HG02840 (cell line): ENCODE measurements at regions not wholly inside any gene's neighbourhood (a gene's known extent, or its start where the extent isn't known, plus 50 kb on each side); places are given as distances from the start of the nearest gene placed in this dataset.

ENCODE experiments used
- ATAC-seq: cut with Tn5 transposase; IDR thresholded peaks from one replicate; pipeline ENCODE4 v1.9.1; 2021; ENCODE audit warnings: mild to moderate bottlenecking, moderate library complexity, moderate number of reproducible peaks; ENCODE audit not compliant: unreplicated experiment, low FRiP score

- no peak for ATAC-seq
These were observed 534.6 kb downstream of the BCOR start for GRCh38 chrX:39563178-39563577.

DNA sequence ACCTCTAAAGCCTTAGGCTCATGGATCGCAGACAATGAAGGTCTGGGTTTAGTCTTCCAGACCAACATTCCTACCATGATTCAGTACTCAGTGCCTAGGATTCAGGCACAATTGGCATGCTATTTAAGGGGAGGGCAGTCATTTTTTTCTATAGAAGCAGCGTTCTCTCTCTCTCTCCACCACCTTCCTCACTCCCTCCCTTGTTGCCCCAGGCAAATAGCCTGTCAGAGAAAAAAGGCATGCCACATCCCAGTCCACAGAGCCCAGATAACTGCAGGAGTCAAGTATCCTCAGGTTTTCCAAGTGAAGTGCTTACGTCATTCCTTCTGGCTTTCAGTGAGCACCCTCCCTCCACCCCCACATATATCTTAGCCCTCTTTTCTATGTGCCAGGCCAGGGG, 533.0 kb downstream of the BCOR start:
- no peak for ATAC-seq

- no peak for ATAC-seq
These were observed 523.6 kb downstream of the BCOR start for GRCh38 chrX:39574178-39574577.

DNA sequence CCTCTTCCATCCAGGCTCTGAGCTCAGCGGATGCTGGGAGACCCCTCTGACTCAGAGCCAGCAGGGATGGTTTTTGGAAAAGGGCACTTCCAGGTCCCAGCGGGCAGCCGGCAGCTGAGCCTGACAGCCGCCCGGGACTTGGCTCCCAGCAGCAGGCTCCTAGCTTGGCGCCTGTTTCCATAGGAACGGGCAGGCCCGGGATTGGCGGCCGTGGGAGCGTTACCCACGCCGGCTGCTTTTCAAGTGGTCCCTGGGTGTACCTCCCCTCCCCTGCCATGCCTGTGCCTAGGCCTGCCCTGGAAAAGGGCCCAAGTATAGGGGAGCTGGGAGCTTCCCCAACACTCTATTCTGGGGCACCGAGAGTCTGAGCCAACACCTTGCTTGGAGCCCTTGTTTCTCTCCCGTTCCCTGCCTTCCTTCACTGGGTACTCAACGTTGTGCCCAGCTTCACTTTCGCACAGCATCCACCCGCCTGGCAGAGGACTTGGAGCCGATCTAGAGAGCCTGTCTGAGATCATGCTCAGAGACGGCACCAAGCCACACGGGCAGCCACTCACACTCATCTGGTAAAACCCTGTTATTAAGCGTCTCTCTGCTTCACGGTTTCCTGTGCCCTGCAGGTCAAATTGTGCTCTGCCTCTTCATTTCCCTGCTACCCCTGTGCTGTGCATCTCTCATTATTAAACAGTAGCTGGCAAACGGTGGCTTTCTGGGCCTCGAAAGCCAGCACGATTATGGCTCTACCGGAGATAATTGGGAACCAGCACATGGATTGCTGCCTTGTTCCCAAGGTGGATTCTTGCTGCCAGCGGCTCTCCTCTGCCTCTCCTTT, 521.5 kb downstream of the BCOR start:
- ATAC-seq: no peak

- ATAC-seq: no peak
These were observed 520.4 kb downstream of the BCOR start for GRCh38 chrX:39577206-39577984.

DNA sequence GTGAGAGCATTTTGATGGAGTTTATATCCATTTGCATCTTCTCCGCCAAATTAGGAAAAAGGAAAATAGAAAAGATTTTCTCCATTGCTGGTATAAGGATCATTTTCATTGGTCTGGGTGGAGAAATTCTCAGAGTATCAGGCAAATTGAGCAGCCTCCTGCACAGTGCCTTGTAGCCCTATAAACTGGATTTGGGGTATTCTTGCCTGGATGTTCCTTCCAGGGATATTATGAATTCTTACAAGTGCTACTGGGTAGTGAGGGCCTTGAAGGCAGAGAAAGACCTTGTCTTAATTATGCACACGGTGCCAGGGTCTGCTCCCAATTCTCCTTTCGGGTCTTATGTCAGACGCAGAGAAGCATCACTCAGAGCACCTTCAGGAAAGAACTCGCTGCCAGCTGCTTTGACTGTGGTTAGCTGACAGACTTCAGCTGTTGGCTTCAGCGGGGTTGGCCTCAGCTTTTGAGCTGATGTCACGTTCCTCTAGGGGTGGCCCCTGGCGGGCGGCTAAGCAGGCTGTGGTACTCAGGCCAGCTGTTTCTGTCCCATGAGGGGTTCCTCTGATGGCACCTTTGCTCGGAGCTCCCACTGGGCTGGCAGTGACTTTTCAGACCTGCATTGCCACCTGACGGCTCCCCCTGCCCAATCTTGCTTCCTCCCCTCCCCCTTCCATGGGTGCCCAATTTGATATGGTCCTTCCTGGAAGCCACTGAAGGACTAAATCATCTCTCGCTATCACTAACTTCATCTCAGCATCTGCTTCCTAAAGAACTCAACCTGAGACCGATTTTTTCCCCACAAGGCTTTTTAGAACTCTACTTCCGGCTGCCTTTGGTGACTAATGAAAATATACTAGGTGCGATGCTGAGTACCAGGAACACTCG, 519.5 kb downstream of the BCOR start:
- ATAC-seq: peak; percentile 84

GRCh38 chrX:39580043-39580442, 517.7 kb downstream of the BCOR start:
- no peak for ATAC-seq

DNA sequence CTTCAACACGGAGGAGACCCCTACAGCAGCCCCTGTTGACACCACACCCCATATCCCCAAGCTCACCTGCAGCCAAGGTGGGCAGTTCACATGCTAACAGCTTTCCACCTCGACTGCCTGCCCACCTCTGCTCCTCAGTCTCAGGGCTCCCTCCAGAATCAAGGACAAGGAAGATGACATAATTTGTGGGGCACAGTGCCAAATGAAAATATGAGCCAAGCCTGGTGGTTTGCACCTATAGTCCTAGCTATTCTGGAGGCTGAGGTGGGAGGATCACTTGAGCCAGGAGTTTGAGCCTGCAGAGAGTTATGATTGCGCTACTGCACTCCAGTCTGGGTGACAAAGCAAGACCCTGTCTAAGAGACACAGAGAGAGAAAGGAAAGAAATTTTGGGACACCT, 516.3 kb downstream of the BCOR start:
- no peak for ATAC-seq

DNA sequence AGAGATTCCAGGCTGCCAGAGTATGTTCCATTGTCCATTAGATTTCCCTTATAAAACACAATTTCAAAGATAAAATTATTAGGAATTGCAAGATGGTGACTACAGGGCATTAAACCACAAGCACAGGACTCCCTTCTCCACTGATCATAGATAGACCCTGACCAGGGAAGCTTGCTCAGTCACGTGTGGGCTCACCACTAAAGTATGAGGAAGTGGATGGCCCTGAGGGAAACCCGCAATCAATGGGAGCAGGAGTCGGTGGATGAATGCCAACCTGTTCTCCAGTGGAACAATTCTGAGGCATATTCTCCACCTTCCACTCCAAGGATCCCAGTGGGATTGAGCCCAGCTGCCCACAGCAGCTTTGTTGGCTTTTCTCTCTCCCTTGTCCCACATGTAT, 515.7 kb downstream of the BCOR start:
- ATAC-seq: no peak

- no peak for ATAC-seq
These were observed 514.8 kb downstream of the BCOR start for GRCh38 chrX:39582976-39583375.

DNA sequence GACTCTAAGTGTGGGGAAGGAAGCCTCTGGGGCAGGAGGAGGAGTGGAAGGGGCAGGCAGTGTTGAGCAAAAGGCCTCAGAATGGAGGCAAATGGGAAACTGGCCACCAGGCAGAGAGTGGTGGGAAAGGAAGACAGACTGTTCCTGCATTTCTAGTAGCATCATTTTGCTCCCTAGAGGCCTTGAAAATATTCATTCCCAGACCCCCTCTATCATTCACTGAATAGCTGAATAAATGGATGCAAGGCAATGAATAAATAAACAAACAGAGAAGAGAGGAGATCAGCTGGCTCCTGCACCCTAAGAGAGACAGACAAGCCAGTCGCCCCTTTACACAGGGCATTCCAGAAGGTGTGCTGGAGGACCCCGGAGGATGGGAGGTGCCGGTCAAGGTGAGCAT, 511.9 kb downstream of the BCOR start:
- no peak for ATAC-seq

DNA sequence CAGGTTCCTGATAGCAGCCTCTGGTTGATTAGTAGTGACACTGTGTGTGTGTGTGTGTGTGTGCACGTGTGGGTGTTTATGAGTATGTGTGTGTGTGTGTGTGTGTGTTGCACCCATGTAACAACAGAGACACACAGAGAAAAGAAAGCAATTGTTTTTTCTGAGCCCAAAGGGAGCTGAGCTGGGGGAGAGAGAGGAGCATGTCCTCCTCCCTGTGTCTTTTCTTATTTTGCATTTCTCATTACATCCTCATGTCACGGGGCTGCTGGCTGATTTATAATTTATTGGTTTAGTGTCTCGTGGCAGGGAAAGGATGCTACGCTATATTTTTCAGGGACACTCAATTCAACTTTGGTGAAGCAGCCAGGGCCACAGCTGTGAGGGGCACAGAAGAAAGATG, 511.4 kb downstream of the BCOR start:
- ATAC-seq: no peak

- ATAC-seq: no peak
These were observed 506.7 kb downstream of the BCOR start for GRCh38 chrX:39591099-39591498.

DNA sequence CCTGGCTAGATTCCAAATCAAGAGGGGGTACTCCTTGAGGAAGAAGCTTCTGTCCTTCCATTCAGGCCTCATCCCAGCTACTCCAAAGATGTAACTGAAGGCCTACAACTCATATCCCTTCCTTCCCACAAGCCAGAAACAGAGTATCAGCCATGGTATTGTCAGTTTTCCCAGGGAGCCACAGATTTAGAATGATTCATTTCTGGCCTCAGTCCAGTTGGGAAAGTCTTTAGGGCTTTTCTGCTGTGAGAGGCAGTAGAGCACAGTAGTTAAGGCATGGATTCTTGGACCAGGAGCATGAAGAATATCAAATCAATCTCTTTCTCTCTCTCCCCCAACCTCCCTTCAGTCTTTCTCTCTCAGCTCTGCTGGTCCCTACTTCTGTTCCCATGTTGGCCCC, 505.0 kb downstream of the BCOR start:
- ATAC-seq: no peak

GRCh38 chrX:39595977-39596376, 501.8 kb downstream of the BCOR start:
- ATAC-seq: no peak

DNA sequence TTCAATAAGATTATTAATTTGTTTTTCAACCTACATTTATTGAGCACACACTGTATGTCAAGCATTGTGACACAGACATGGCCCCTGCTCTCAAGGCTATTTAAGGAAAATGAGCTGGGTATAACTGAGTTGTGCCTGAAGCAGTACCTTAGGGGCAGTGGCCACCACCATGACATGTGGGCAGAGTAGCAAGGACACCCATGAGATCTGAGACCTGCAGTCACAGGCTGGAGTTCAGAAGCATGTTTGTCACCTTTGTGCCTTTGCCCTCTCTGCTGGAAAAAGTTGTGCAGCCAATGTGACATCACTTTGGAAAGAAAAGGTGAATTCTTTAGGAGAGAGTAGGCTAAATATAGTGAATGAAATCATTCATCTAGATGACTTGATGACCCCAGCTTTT, 501.3 kb downstream of the BCOR start:
- ATAC-seq: no peak

DNA sequence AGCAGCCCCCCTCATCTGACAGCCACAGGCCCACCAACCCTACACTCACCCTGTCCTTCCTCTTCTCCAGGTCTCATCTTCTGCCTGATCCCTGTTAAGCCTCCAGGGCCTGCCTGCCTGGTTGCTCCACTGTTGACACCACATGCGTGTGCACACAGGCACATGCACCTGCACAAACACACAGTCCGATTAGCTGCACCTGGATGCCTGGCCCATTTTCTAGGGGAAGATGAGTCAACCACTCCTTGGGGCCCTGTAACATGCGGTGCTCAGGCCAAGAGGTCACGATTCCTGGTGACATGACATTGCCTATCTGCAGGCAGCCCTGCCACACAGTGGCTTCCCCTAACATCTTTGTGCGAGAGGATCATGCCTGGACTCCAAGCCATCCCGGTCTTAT, 498.4 kb downstream of the BCOR start:
- ATAC-seq: no peak

DNA sequence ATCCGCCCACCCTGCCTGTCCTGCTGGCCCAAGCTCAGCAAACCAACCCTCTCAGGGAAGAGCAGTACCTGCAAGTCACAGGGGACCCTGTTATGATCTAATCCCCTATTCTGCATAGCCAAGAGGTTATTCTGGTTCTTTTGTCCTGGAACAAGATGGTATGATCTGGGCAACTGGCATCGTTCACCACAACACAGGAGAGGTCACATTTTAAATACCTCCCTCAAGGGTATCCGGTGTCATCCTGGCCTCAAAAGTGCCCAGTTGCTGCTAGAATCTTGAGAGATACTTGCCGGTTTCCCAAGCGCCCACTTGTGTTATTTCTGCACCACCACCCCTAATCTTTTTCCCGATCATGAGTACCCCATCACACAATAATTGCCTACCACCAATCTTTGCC, 497.5 kb downstream of the BCOR start:
- no peak for ATAC-seq

DNA sequence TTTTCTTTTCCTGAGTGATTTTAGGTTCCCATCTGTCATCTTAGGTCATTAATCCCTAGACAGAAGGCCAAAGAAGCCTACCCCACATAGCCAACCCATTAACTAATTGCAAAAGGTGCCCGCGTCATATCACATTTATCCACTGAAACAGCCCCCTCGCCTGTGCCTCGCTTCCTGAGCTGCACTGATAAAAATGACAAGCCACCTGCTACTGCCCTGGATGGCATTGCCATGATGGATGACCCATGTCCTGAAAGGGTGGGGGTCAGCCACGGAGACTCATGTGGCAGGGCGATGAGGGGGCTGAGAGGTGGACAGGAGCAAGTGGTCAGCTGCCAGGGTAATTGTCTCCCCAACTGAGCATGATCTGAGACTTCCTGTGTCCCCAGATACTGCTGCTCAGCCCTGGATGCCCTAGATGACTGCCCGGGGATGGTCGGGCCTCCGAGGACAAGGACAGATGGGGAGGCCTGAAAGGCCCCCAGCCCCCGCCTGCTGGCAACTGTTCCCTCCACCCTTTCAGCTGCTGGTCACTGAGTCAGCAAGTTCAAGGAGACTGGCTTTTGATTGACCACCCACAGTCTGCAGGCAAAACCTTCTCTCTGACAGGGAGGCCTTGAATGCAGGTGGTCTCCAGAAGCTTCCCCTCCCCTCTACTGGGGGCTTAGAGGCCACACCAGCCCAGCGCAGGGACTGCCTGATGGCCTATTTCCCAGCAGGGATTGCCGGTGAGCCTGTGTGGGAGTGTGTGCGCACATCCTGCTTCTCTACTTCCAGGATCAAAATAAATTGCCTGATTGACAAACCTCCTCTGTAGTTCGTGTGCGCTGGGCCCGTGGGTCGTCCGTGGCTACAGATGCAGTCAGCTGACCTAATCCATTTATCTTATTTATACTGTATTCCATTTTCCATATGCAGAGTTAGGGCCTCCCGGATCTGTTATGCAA, 496.3 kb downstream of the BCOR start:
- no peak for ATAC-seq

DNA sequence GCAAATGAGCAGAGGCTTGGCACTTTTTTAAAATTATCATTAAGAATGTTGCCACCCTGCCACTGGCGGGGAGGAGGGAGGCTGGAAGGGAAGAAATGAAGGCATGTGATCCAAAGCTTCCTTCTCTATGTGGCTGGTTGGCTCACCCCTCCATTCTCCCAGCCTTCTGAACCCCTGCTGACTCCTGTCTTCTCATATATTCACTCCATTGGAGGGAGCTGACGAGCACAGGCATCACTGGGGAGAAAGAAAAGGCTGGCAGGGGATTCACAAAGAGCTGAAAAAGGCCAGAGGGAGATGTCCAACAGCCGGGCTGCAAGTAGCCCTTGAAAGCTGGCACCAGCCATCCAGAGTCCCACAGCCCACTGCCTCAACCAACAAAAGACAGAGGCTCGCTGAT, 495.6 kb downstream of the BCOR start:
- ATAC-seq: no peak
